K562 (cell line): ENCODE measurements at regions not wholly inside any gene's neighbourhood (a gene's known extent, or its start where the extent isn't known, plus 50 kb on each side); places are given as distances from the start of the nearest gene placed in this dataset.
"Not testable (repeated sequence)": the region's sequence is repeated elsewhere in the genome, so short reads cannot be mapped to it uniquely, and the experiment has no call there.

ENCODE experiments used
- ATAC-seq: fragments of 200-7000 bp; cut with Tn5 transposase; 3 replicates; pipeline ENCODE4 v1.9.1; 2020; ENCODE audit warnings: moderate library complexity
- BruUV-seq: library from RNA; stranded (reverse); fragments of 400-500 nt; replicated peaks from 2 replicates; lab custom pipeline; 2021; lab: Mats Ljungman, UMichigan
- CTCF ChIA-PET: fragments of 300-600 bp; formaldehyde crosslinking; extraction: SDS; loops from one replicate; lab custom pipeline; 2021; ENCODE audit warnings: low intra/inter-chr PET ratio; lab: Yijun Ruan, JAX
- POLR2A ChIA-PET: fragments of 300-600, 350-650 bp; sonication (Branson Sonifier 250); formaldehyde crosslinking; extraction: SDS; loops from one replicate; lab custom pipeline; 2021; ENCODE audit warnings: antibody characterized with exemption, inconsistent platforms; lab: Yijun Ruan, JAX
- DNase-seq, 4 experiments: peaks; one replicate each; pipeline versions ENCODE4 v3.0.0 to v3.0.0-alpha.2; 2011 to 2018; ENCODE audit warnings: low spot score in 3 of 4, mixed read lengths in 3 of 4; ENCODE audit errors: extremely low read depth in 1 of 4
- FAIRE-seq: peaks from 2 replicates; lab custom pipeline; 2011; peaks lifted over from hg19 to GRCh38; lab: Jason Lieb, UNC
- H2AFZ ChIP-seq: 2 replicates; pipeline ENCODE4 v1.6.0; 2011; ENCODE audit warnings: low read depth, low read length, control low read depth, inconsistent platforms
- H3K27ac ChIP-seq: fragments of 200-600 bp; 3 replicates; pipeline ENCODE4 v1.8.0; 2011; ENCODE audit warnings: low read depth, mild to moderate bottlenecking, control low read depth, inconsistent platforms, low read length, moderate library complexity, mixed read lengths; ENCODE audit errors: extremely low read depth
- H3K27me3 ChIP-seq, 2 experiments: fragments of 300-600 bp in 1 of 2; 2 replicates in 1 of 2; 3 replicates in 1 of 2; pipeline versions ENCODE4 v1.6.0 to v1.8.0; 2011; ENCODE audit warnings: inconsistent platforms in 2 of 2, low read length in 2 of 2, mild to moderate bottlenecking in 1 of 2, mixed read lengths in 1 of 2, moderate library complexity in 1 of 2; ENCODE audit not compliant: control insufficient read depth in 2 of 2, insufficient read depth in 2 of 2
- H3K36me3 ChIP-seq: fragments of 300-600 bp; 3 replicates; pipeline ENCODE4 v1.8.0; 2011; ENCODE audit warnings: mild to moderate bottlenecking, low read length, inconsistent platforms; ENCODE audit not compliant: control insufficient read depth, insufficient read depth
- H3K4me1 ChIP-seq, 2 experiments: fragments of 200-600 bp in 1 of 2; replicated peaks in 1 of 2; 2 replicates in 1 of 2; 3 replicates in 1 of 2; pipeline versions ENCODE4 v1.5.1 to v1.8.0; 2011; ENCODE audit warnings: inconsistent platforms in 2 of 2, low read length in 2 of 2, mild to moderate bottlenecking in 1 of 2, mixed read lengths in 1 of 2, moderate library complexity in 1 of 2; ENCODE audit not compliant: control insufficient read depth in 2 of 2, insufficient read depth in 2 of 2
- H3K4me2 ChIP-seq: 2 replicates; pipeline ENCODE4 v1.6.1; 2011; ENCODE audit warnings: low read length, control low read depth, inconsistent platforms, mixed read lengths; ENCODE audit not compliant: insufficient read depth
- H3K4me3 ChIP-seq: fragments of 200-600 bp; sonication (generic), shearing (Covaris generic); 2 replicates; pipeline ENCODE4 v1.5.1; 2016; ENCODE audit warnings: control low read depth, inconsistent platforms
- H3K79me2 ChIP-seq: fragments of 200-600 bp; 3 replicates; pipeline ENCODE4 v1.8.0; 2011; ENCODE audit warnings: low read length, inconsistent platforms; ENCODE audit not compliant: control insufficient read depth, insufficient read depth
- H3K9ac ChIP-seq, 2 experiments: 2 replicates each; pipeline versions ENCODE4 v1.6.0 to v1.6.1; 2011; ENCODE audit warnings: low read depth in 2 of 2, low read length in 2 of 2, control low read depth in 1 of 2, inconsistent platforms in 1 of 2, mild to moderate bottlenecking in 1 of 2, mixed read lengths in 1 of 2; ENCODE audit not compliant: insufficient read depth in 1 of 2
- H3K9me1 ChIP-seq: one replicate; pipeline ENCODE4 v1.6.0; 2011; ENCODE audit warnings: inconsistent platforms, mild to moderate bottlenecking, low read length, moderate library complexity; ENCODE audit not compliant: control insufficient read depth, insufficient read depth
- H3K9me3 ChIP-seq: replicated peaks from 2 replicates; pipeline ENCODE4 v1.5.1; 2011; ENCODE audit warnings: low read depth, low read length, inconsistent platforms; ENCODE audit not compliant: control insufficient read depth, insufficient read depth
- H4K20me1 ChIP-seq: replicated peaks from 2 replicates; pipeline ENCODE4 v1.6.1; 2011; ENCODE audit warnings: low read length, inconsistent platforms, mixed read lengths; ENCODE audit not compliant: control insufficient read depth, insufficient read depth
- ATF6 ChIP-seq: sonication (generic); formaldehyde crosslinking; IDR thresholded peaks from 2 replicates; pipeline ENCODE4 v1.4.0; 2020; ENCODE audit warnings: mild to moderate bottlenecking, missing genetic modification reagents
- WGBS: fragments of 100-300 bp; shearing (Covaris generic); methylation state at CpG from one replicate; pipeline ENCODE4 v1.1.6; 2016; ENCODE audit warnings: low coverage, mixed read lengths; ENCODE audit not compliant: insufficient coverage; ENCODE audit errors: missing lambda C conversion rate; 5-methylcytosine and 5-hydroxymethylcytosine counted together
- in situ Hi-C: fragments of 300-500 bp; cut with MboI; formaldehyde crosslinking; loops from 4 replicates; pipeline ENCODE4 v1.15.0; 2018; ENCODE audit warnings: inconsistent platforms, mixed read lengths
- intact Hi-C: fragments of 100-400 bp; cut with micrococcal nuclease; formaldehyde crosslinking; loops from 2 replicates; pipeline ENCODE4 v1.14.2; 2022

- intact Hi-C loops: no loop called here
- WGBS: 0% methylated on average over 1 of the region's 1 CpG
- no peak overlapping the region for H3K27ac ChIP-seq
- POLR2A ChIA-PET: interaction anchor here (0.6 kb wide), 1 partner anchor 418 kb away, joined by 3 read pairs; no protein-coding TSS in a partner anchor
- no peaks in the 10 kb centered on the region for H3K27me3 ChIP-seq
- H3K79me2 ChIP-seq: no peaks in the 10 kb centered on the region
- H3K9me3 ChIP-seq: no peaks in the 10 kb centered on the region
- in situ Hi-C loops: no loop called here
- CTCF ChIA-PET: no interaction called here
- H3K9ac ChIP-seq: no peak overlapping the region
- FAIRE-seq: no peak
- no TSS peak for BruUV-seq
- H2AFZ ChIP-seq: no peak overlapping the region
- no peak for DNase-seq
- no peak for TF ChIP-seq ATF6 (CRISPR knock-in tag)
- TF ChIP-seq, all 486 proteins: peak for 0
- Histone ChIP-seq H3K36me3 (no peaks in the 10 kb centered on the region), H3K4me3 (no peak overlapping the region), H3K9me1 (no peaks in the 10 kb centered on the region), H4K20me1 (no peaks in the 10 kb centered on the region), H3K4me2 (no peak overlapping the region), H3K4me1 (no peaks in the 10 kb centered on the region)
- no peak for ATAC-seq
Measured at GRCh38 chr11:87501388-87501787, 463.7 kb downstream of the TMEM135 start.

- CTCF ChIA-PET, in situ Hi-C loops, ATAC-seq, intact Hi-C loops, H2AFZ ChIP-seq, H4K20me1 ChIP-seq, H3K4me2 ChIP-seq, DNase-seq, H3K27ac ChIP-seq, FAIRE-seq, H3K4me3 ChIP-seq, POLR2A ChIA-PET, H3K27me3 ChIP-seq, H3K4me1 ChIP-seq, H3K9me3 ChIP-seq, H3K9me1 ChIP-seq, BruUV-seq, H3K9ac ChIP-seq, H3K79me2 ChIP-seq, H3K36me3 ChIP-seq: not testable (repeated sequence)
- 3% methylated on average over 3 of the region's 3 CpGs for WGBS
Measured at GRCh38 chr11:87494936-87495335, 457.2 kb downstream of the TMEM135 start.

GRCh38 chr11:87494026-87494425 lies 456.3 kb downstream of the TMEM135 start:
- intact Hi-C loops, H3K9me3 ChIP-seq, BruUV-seq, CTCF ChIA-PET, H3K4me2 ChIP-seq, H3K27ac ChIP-seq, H3K4me3 ChIP-seq, H4K20me1 ChIP-seq, DNase-seq, H2AFZ ChIP-seq, FAIRE-seq, H3K4me1 ChIP-seq, H3K36me3 ChIP-seq, H3K79me2 ChIP-seq, H3K27me3 ChIP-seq, POLR2A ChIA-PET, H3K9ac ChIP-seq, H3K9me1 ChIP-seq, ATAC-seq, in situ Hi-C loops: not testable (repeated sequence)
- 0% methylated on average over 7 of the region's 7 CpGs for WGBS
